Ovary (tissue), 7 donors: ENCODE measurements at regions not wholly inside any gene's neighbourhood (a gene's known extent, or its start where the extent isn't known, plus 50 kb on each side); places are given as distances from the start of the nearest gene placed in this dataset.
"Not testable (repeated sequence)": the region's sequence is repeated elsewhere in the genome, so short reads cannot be mapped to it uniquely, and the experiment has no call there.

Experiments
- DNase-seq, 5 donors: peaks; one replicate each; pipeline ENCODE4 v3.0.0-alpha.2; 2019 to 2020
- H3K27ac ChIP-seq, 2 donors: fragments of 200-600 bp; one replicate each; pipeline versions ENCODE4 v1.5.1 to v1.8.0; 2019 to 2022
- H3K27me3 ChIP-seq: fragments of 200-600 bp; one replicate; pipeline ENCODE4 v1.8.0; 2022
- H3K36me3 ChIP-seq: fragments of 200-600 bp; sonication (generic); one replicate; pipeline ENCODE4 v1.5.1; 2019
- H3K4me1 ChIP-seq: one replicate; pipeline ENCODE4 v1.8.1; 2013; ENCODE audit warnings: mild to moderate bottlenecking, moderate library complexity; ENCODE audit not compliant: insufficient read depth
- H3K4me3 ChIP-seq: fragments of 200-600 bp; sonication (generic); one replicate; pipeline ENCODE4 v1.5.1; 2017
- H3K9me3 ChIP-seq, 2 donors: fragments of 200-600 bp in 1 of 2; sonication (generic) in 1 of 2; one replicate each; pipeline versions ENCODE4 v1.5.1 to v1.8.1; 2013 to 2019; ENCODE audit warnings: mild to moderate bottlenecking in 1 of 2, moderate library complexity in 1 of 2
- EP300 ChIP-seq: sonication (generic); formaldehyde crosslinking; IDR thresholded peaks from one replicate; pipeline ENCODE4 v1.6.1; 2017; ENCODE audit warnings: antibody characterized with exemption
- POLR2A ChIP-seq: fragments of 450-650 bp; IDR thresholded peaks from one replicate; pipeline ENCODE4 v1.6.1; 2017; ENCODE audit warnings: antibody characterized with exemption, mild to moderate bottlenecking, moderate library complexity
- WGBS, 3 donors: extraction: QIAGEN DNeasy Blood & Tissue Kit in 1 of 3; methylation state at CpG; one replicate each; pipeline versions ENCODE4 v1.1.5 to v1.1.7; 2013 to 2017; 5-methylcytosine and 5-hydroxymethylcytosine counted together
- intact Hi-C, 4 donors: fragments of 100-400 bp; cut with DNase I; formaldehyde crosslinking; loops; one replicate each; pipeline versions ENCODE4 v1.11.0 to v1.15.1; 2022 to 2023
- TF ChIP-seq, protein P1 (sequence below), 3 donors: fragments of 450-650 bp in 2 of 3; fragments of 200-600 bp in 1 of 3; IDR thresholded peaks; one replicate each; pipeline versions ENCODE4 v1.5.1 to v1.8.0; 2016 to 2022; ENCODE audit warnings: antibody characterized with exemption in 3 of 3, mild to moderate bottlenecking in 1 of 3
- donor health status: DM: no; HTN: no; CAD: no; lungs with moderate emphysema.
- donor health status: DM: no; HTN: no; CAD: no.
- donor health status: Bipolar disorder and iron deficiency.
- donor health status: DM: no; HTN: no; CAD: no.
- donor health status: DM: yes; HTN: yes; CAD: no.

DNA sequence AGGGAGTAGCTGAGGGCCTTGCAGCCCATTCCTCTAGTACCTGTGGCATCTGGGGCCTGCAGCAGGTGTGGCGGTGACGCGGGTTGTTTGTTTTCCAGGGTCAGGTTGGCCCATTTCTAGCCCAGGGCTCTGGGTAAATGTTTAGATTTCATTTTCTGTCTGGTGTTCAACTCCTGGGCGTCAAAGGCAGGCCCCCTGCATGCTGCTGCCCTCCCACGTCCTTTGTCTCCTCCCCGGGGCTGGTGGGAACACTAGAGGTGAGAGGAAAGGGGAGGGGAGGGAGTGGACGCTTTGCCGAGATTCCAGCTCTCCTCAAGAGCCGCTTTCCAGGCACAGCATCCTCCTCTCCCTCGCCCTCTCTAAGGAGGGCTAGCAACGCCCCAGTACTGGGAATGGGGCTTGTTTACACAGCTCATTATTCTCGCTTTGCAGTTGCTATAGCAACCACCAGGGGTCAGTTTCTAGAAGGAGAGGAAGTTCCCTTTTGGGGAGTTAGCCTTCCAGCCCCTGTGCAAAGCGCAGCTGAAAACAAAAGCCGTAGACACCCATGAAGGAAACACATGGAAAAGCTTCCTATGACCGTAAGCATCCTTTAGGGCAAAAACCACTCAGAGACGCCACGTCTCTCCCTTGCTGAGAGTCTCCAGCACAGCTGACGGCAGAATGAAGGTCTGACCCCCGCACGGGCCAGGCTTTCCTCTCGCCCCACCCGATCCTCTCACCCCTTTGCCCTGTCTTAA lies 170.6 kb downstream of the LY86 start:
- TF ChIP-seq EP300: no peak
- no peak for TF ChIP-seq POLR2A
- TF ChIP-seq, protein P1, sequence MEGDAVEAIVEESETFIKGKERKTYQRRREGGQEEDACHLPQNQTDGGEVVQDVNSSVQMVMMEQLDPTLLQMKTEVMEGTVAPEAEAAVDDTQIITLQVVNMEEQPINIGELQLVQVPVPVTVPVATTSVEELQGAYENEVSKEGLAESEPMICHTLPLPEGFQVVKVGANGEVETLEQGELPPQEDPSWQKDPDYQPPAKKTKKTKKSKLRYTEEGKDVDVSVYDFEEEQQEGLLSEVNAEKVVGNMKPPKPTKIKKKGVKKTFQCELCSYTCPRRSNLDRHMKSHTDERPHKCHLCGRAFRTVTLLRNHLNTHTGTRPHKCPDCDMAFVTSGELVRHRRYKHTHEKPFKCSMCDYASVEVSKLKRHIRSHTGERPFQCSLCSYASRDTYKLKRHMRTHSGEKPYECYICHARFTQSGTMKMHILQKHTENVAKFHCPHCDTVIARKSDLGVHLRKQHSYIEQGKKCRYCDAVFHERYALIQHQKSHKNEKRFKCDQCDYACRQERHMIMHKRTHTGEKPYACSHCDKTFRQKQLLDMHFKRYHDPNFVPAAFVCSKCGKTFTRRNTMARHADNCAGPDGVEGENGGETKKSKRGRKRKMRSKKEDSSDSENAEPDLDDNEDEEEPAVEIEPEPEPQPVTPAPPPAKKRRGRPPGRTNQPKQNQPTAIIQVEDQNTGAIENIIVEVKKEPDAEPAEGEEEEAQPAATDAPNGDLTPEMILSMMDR (IDR thresholded peaks at IDR 0.05): peak; percentile 15 to 52 (median 52)
- Histone ChIP-seq H3K36me3 (no peaks in the 10 kb centered on the region), H3K9me3 (no peaks in the 10 kb centered on the region), H3K27me3 (no peaks in the 10 kb centered on the region), H3K27ac (no peak overlapping the region), H3K4me3 (no peak overlapping the region), H3K4me1 (peaks cover 1% of the 10 kb centered on the region)
- peak; percentile 51 to 83 (median 71) for DNase-seq
- 22 to 28% (median 23%) methylated on average over 22 of the region's 22 CpGs for WGBS, 3 donors
- intact Hi-C loops: no loop called here

DNA sequence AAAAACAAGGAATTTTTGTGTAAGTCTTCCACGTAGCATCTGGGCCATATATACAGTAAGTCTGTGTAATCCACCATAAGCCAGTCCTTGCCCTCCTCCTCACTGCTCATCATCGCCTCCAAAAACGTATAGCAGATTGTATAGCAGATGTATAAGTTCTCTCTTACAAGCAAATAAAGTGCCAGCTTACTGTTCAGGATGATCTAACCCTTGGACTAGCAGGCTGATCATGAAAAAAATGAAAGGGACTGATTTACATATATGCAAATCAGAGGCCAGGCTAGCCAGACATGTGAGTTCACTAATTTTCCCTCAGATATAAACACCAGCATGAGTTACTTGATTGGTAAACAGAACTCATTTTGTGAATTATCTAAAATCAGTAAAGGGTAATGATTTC lies 171.5 kb downstream of the LY86 start:
- Histone ChIP-seq H3K36me3 (no peaks in the 10 kb centered on the region), H3K4me3 (no peak overlapping the region), H3K9me3 (no peaks in the 10 kb centered on the region), H3K4me1 (peaks cover 1% of the 10 kb centered on the region), H3K27me3 (no peaks in the 10 kb centered on the region), H3K27ac (no peak overlapping the region)
- DNase-seq: no peak
- 93 to 95% (median 94%) methylated on average over 3 of the region's 3 CpGs for WGBS, 3 donors
- intact Hi-C loops: loop anchor here in 1 of 4 donors (10.0 kb wide), 1 partner anchor 345 kb away; the partner anchor contains the start of gene RREB1
- TF ChIP-seq, protein P1 (IDR thresholded peaks at IDR 0.05): no peak
- no peak for TF ChIP-seq EP300
- TF ChIP-seq POLR2A: no peak

DNA sequence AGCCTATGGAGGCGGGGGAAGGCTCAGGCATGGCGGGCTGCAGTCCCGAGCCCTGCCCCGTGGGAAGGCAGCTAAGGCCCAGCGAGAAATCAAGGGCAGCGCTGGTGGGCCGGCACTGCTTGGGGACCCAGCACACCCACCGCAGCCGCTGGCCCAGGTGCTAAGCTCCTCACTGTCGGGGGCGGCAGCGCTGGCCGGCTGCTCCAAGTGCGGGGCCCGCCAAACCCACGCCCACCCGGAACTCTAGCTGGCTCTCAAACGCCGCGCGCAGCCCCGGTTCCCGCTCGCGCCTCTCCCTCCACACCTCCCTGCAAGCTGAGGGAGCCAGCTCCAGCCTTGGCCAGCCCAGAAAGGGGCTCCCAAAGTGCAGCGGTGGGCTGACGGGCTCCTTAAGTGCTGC lies 174.0 kb downstream of the LY86 start:
- DNase-seq: peak in 2 of 5 donors; percentile 33 to 57
- H3K36me3 ChIP-seq, H3K9me3 ChIP-seq, H3K27me3 ChIP-seq, H3K4me3 ChIP-seq, H3K4me1 ChIP-seq: not testable (repeated sequence)
- H3K27ac ChIP-seq: peak overlapping the region in 1 of 2 donors; percentile 27
- 19 to 42% (median 39%) methylated on average over 26 to 27 of the region's 27 CpGs for WGBS, 3 donors
- intact Hi-C loops: loop anchor here in 1 of 4 donors (10.0 kb wide), 1 partner anchor 342 kb away; the partner anchor contains the start of gene RREB1

DNA sequence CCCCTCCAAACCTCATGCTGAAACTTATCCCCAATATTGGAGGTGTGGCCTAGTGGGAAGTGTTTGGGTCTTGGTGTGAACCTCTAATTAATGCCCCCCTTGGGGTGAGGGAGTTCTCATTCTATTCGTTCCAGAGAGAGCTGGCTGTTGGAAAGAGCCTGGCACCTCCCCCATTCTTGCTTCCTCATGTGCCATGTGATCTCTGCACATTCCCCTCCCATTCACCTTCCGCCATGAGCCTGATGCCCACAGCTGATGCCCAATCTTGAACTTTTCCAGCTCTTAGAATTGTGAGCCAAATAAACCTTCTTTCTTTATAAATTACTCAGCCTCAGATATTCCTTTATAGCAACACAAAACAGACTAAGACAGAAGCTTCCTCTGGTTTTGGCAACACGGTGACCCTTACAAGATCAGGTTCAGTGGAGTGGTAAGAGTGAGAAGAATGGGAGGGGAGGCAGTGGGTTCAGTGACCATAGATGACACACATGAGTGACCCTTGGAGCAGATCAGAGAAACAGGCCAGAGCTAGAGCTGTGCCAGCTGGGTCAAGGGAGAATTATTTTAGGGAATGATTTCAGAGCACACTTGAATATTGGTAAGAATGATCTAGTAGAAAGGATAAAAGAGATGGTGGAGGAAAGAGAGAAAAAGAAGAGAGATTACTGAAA lies 176.4 kb downstream of the LY86 start:
- no peaks in the 10 kb centered on the region for H3K36me3 ChIP-seq
- H3K4me3 ChIP-seq: no peak overlapping the region
- intact Hi-C loops: loop anchor here in 1 of 4 donors (10.0 kb wide), 1 partner anchor 340 kb away; the partner anchor contains the start of gene RREB1
- no peaks in the 10 kb centered on the region for H3K9me3 ChIP-seq
- no peak for DNase-seq
- H3K4me1 ChIP-seq: peaks cover 1% of the 10 kb centered on the region
- H3K27ac ChIP-seq: no peak overlapping the region
- TF ChIP-seq, protein P1 (IDR thresholded peaks at IDR 0.05): no peak
- TF ChIP-seq POLR2A (no peak), EP300 (no peak)
- WGBS, 3 donors: 74 to 77% (median 75%) methylated on average over 3 of the region's 3 CpGs
- H3K27me3 ChIP-seq: no peaks in the 10 kb centered on the region
